ENCODE measurements at regions not wholly inside any gene's neighbourhood (a gene's known extent, or its start where the extent isn't known, plus 50 kb on each side); places are given as distances from the start of the nearest gene placed in this dataset.

GRCh38 chr16:75971334-75971733 is 245.0 kb upstream of the CPHXL start:
- POLR2A ChIA-PET, result no interaction called here
- Histone ChIP-seq H3K9me3 (ENCODE audit: control insufficient read depth, insufficient read depth, low read length) (no peaks in the 10 kb centered on the region), H3K27ac (ENCODE audit: low read depth, low read length) (no peak overlapping the region), H3K27me3 (ENCODE audit: control insufficient read depth, insufficient read depth, low read length) (no peaks in the 10 kb centered on the region), H3K4me3 (ENCODE audit: low read depth, low read length) (no peak overlapping the region)
- no peak for TF ChIP-seq CTCF (IDR thresholded peaks at IDR 0.05; ENCODE audit: low read depth, low read length)
- CTCF ChIA-PET, result no interaction called here
- no peak for DNase-seq (ENCODE audit: low read depth, low spot score)

- H3K27ac ChIP-seq (ENCODE audit: low read depth, low read length), result no peak overlapping the region
Observed at GRCh38 chr16:75983296-75983695, 257.0 kb upstream of the CPHXL start.

GRCh38 chr16:75983741-75984381 is 257.6 kb upstream of the CPHXL start:
- TF ChIP-seq CTCF (IDR thresholded peaks at IDR 0.05; ENCODE audit: low read depth, low read length), result no peak
- no peaks in the 10 kb centered on the region for H3K27me3 ChIP-seq (ENCODE audit: control insufficient read depth, insufficient read depth, low read length)
- no peak for DNase-seq (ENCODE audit: low read depth, low spot score)
- CTCF ChIA-PET, result no interaction called here
- H3K9me3 ChIP-seq (ENCODE audit: control insufficient read depth, insufficient read depth, low read length), result no peaks in the 10 kb centered on the region
- no peak overlapping the region for H3K4me3 ChIP-seq (ENCODE audit: low read depth, low read length)
- no peak overlapping the region for H3K27ac ChIP-seq (ENCODE audit: low read depth, low read length)
- POLR2A ChIA-PET, result no interaction called here

More at GRCh38 chr16:75983296-75983695, 257.0 kb upstream of the CPHXL start:
- H3K9me3 ChIP-seq (ENCODE audit: control insufficient read depth, insufficient read depth, low read length), result no peaks in the 10 kb centered on the region
- no peak for DNase-seq (ENCODE audit: low read depth, low spot score)
- POLR2A ChIA-PET, result no interaction called here
- no peak overlapping the region for H3K4me3 ChIP-seq (ENCODE audit: low read depth, low read length)
- CTCF ChIA-PET, result no interaction called here
- no peaks in the 10 kb centered on the region for H3K27me3 ChIP-seq (ENCODE audit: control insufficient read depth, insufficient read depth, low read length)
- no peak for TF ChIP-seq CTCF (IDR thresholded peaks at IDR 0.05; ENCODE audit: low read depth, low read length)

- Histone ChIP-seq H3K9me3 (ENCODE audit: control insufficient read depth, insufficient read depth, low read length) (no peaks in the 10 kb centered on the region), H3K27me3 (ENCODE audit: control insufficient read depth, insufficient read depth, low read length) (no peaks in the 10 kb centered on the region), H3K27ac (ENCODE audit: low read depth, low read length) (no peak overlapping the region), H3K4me3 (ENCODE audit: low read depth, low read length) (no peak overlapping the region)
- ChIA-PET POLR2A (no interaction called here), CTCF (interaction anchor here (0.7 kb wide), 1 partner anchor 83 kb away, joined by 4 read pairs; no protein-coding TSS in a partner anchor)
- TF ChIP-seq CTCF (IDR thresholded peaks at IDR 0.05; ENCODE audit: low read depth, low read length), result no peak
- no peak for DNase-seq (ENCODE audit: low read depth, low spot score)
Observed at GRCh38 chr16:75987323-75987722, 261.0 kb upstream of the CPHXL start.

GRCh38 chr16:75996491-75996890 is 270.2 kb upstream of the CPHXL start:
- no peak for DNase-seq (ENCODE audit: low read depth, low spot score)
- ChIA-PET POLR2A (no interaction called here), CTCF (no interaction called here)
- H3K27ac ChIP-seq (ENCODE audit: low read depth, low read length), result no peak overlapping the region
- no peak overlapping the region for H3K4me3 ChIP-seq (ENCODE audit: low read depth, low read length)
- H3K27me3 ChIP-seq (ENCODE audit: control insufficient read depth, insufficient read depth, low read length), result no peaks in the 10 kb centered on the region
- no peaks in the 10 kb centered on the region for H3K9me3 ChIP-seq (ENCODE audit: control insufficient read depth, insufficient read depth, low read length)
- TF ChIP-seq CTCF (IDR thresholded peaks at IDR 0.05; ENCODE audit: low read depth, low read length), result no peak

Data from AG04450 (cell line).